ENCODE measurements at regions not wholly inside any gene's neighbourhood (a gene's known extent, or its start where the extent isn't known, plus 50 kb on each side); places are given as distances from the start of the nearest gene placed in this dataset.

- Mint-ChIP-seq H3K36me3 (ENCODE audit: low read depth) (no peaks in the 10 kb centered on the region), H3K4me1 (peaks cover 48% of the 10 kb centered on the region), H3K27ac (peak overlapping the region; percentile 4 to 71 (median 40)), H3K9me3 (peaks cover 5% of the 10 kb centered on the region), H3K4me3 (no peak overlapping the region), H3K27me3 (ENCODE audit: low read depth) (peaks cover 11% of the 10 kb centered on the region)
- no peak for TF ChIP-seq CTCF (IDR thresholded peaks at IDR 0.05; ENCODE audit: unreplicated experiment in 3 of 3)
Measured at GRCh38 chr9:87267251-87268070, 230.2 kb upstream of the DAPK1 start.

GRCh38 chr9:87269296-87270176 is 228.1 kb upstream of the DAPK1 start:
- no peak for TF ChIP-seq CTCF (IDR thresholded peaks at IDR 0.05; ENCODE audit: unreplicated experiment in 3 of 3)
- Mint-ChIP-seq H3K4me1 (peaks cover 51% of the 10 kb centered on the region), H3K36me3 (ENCODE audit: low read depth) (no peaks in the 10 kb centered on the region), H3K27me3 (ENCODE audit: low read depth) (peaks cover 11% of the 10 kb centered on the region), H3K9me3 (peaks cover 2% of the 10 kb centered on the region), H3K27ac (peak overlapping the region; percentile 87 to 91 (median 90)), H3K4me3 (no peak overlapping the region)

GRCh38 chr9:87270221-87270847 is 227.3 kb upstream of the DAPK1 start:
- H3K4me1 Mint-ChIP-seq, result peaks cover 53% of the 10 kb centered on the region
- H3K27me3 Mint-ChIP-seq (ENCODE audit: low read depth), result peaks cover 11% of the 10 kb centered on the region
- peak overlapping the region; percentile 87 to 91 (median 90) for H3K27ac Mint-ChIP-seq
- H3K36me3 Mint-ChIP-seq (ENCODE audit: low read depth), result no peaks in the 10 kb centered on the region
- H3K4me3 Mint-ChIP-seq, result peak overlapping the region in 2 of 3 experiments; percentile 10 to 12
- H3K9me3 Mint-ChIP-seq, result peaks cover 2% of the 10 kb centered on the region
- no peak for TF ChIP-seq CTCF (IDR thresholded peaks at IDR 0.05; ENCODE audit: unreplicated experiment in 3 of 3)

- no peak overlapping the region for H3K4me3 Mint-ChIP-seq
- peak overlapping the region; percentile 87 to 91 (median 90) for H3K27ac Mint-ChIP-seq
- peaks cover 2% of the 10 kb centered on the region for H3K9me3 Mint-ChIP-seq
- TF ChIP-seq CTCF (IDR thresholded peaks at IDR 0.05; ENCODE audit: unreplicated experiment in 3 of 3), result no peak
- H3K36me3 Mint-ChIP-seq (ENCODE audit: low read depth), result no peaks in the 10 kb centered on the region
- H3K4me1 Mint-ChIP-seq, result peaks cover 53% of the 10 kb centered on the region
- H3K27me3 Mint-ChIP-seq (ENCODE audit: low read depth), result peaks cover 11% of the 10 kb centered on the region
Measured at GRCh38 chr9:87270848-87271234, 226.8 kb upstream of the DAPK1 start.

DNA sequence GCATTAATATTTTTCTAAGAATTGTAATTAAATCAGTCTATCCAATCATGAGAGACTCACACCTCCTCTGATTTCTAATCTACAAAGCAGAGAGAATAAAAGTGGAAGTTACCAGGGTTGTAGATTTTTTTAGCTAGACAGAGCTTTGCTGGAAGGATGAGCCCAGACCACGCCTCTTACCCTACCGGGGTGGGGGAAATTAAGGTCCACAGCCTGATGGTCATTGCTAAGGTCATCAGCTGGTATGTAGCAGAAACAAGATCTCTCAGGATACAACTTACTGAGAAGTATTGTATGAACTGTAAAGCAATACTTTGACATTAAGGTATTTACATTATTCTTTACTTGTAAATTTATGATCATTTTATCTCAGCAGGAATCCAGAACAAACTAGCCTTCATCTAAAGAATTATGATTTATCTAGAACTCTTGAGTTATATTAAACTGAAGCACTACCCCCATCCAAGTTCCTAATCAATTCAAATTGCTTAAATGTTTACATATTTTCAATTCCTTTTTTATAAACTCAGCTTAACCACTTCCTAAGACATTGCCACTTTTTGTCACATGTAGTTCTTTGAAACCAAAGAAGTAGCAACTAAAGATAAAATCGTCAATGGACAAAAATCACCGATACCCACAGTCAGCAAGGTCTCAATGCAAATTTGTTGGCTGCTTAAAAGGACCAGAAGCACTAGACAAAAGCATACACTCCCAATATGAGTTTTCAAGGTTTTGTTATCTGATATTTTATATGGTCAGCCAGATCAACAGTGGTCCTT is 225.8 kb upstream of the DAPK1 start:
- H3K27ac Mint-ChIP-seq, result peak overlapping the region; percentile 58 to 91 (median 87)
- H3K9me3 Mint-ChIP-seq, result peaks cover 2% of the 10 kb centered on the region
- no peaks in the 10 kb centered on the region for H3K36me3 Mint-ChIP-seq (ENCODE audit: low read depth)
- TF ChIP-seq CTCF (IDR thresholded peaks at IDR 0.05; ENCODE audit: unreplicated experiment in 3 of 3), result no peak
- peaks cover 11% of the 10 kb centered on the region for H3K27me3 Mint-ChIP-seq (ENCODE audit: low read depth)
- peaks cover 57% of the 10 kb centered on the region for H3K4me1 Mint-ChIP-seq
- H3K4me3 Mint-ChIP-seq, result no peak overlapping the region
